ENCODE measurements at regions not wholly inside any gene's neighbourhood (a gene's known extent, or its start where the extent isn't known, plus 50 kb on each side); places are given as distances from the start of the nearest gene placed in this dataset.

DNA sequence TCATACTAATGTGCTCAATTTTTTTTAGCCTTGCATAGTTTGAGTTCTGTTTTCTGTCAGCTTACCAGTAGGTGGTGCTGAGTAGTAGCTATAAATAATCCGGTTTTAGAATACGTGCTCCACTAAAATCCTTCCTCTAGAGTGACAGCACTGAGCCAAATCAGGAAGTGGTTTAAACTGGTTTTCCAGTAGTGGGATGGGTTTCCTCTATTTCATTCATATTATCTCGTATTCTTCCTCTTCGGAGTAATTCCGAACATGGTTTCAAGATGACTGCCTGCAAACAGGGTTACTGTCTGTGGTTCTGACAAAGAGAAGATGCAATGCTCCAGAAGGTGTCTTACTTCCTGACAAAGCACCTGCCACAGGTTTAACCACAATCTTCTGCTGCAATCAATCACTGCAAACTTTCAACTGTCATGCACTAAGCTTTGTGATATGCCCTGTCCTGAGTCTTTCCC, 496.9 kb upstream of the VRK2 start:
- no peak overlapping the region for H4K91ac ChIP-seq (ENCODE audit: insufficient read length, low read depth, low read length)
- H4K8ac ChIP-seq (replicated peaks; ENCODE audit: insufficient read length, low read depth, low read length), result no peak overlapping the region
- Mint-ChIP-seq H3K27me3 (ENCODE audit: low read depth) (no peaks in the 10 kb centered on the region), H3K36me3 (ENCODE audit: insufficient read depth in 1 of 3, low read depth in 3 of 3) (peaks cover 2 to 7% (median 5%) of the 10 kb centered on the region in 3 experiments; a peak in 5 of 7 replicates), H3K4me3 (no peak overlapping the region), H3K4me1 (peaks cover 13 to 16% of the 10 kb centered on the region in 2 experiments), H3K27ac (no peak overlapping the region), H3K9me3 (peaks cover 6 to 8% of the 10 kb centered on the region in 2 experiments)
- H3K27me3 ChIP-seq (ENCODE audit: insufficient read depth, low read length), result no peaks in the 10 kb centered on the region
- TF ChIP-seq, protein P1, sequence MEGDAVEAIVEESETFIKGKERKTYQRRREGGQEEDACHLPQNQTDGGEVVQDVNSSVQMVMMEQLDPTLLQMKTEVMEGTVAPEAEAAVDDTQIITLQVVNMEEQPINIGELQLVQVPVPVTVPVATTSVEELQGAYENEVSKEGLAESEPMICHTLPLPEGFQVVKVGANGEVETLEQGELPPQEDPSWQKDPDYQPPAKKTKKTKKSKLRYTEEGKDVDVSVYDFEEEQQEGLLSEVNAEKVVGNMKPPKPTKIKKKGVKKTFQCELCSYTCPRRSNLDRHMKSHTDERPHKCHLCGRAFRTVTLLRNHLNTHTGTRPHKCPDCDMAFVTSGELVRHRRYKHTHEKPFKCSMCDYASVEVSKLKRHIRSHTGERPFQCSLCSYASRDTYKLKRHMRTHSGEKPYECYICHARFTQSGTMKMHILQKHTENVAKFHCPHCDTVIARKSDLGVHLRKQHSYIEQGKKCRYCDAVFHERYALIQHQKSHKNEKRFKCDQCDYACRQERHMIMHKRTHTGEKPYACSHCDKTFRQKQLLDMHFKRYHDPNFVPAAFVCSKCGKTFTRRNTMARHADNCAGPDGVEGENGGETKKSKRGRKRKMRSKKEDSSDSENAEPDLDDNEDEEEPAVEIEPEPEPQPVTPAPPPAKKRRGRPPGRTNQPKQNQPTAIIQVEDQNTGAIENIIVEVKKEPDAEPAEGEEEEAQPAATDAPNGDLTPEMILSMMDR (conservative IDR thresholded peaks at IDR 0.05), result peak; percentile 72
- 0 out of 2 replicates have a peak, but pooled peaks cover 2% of the 10 kb centered on the region for H3K4me1 ChIP-seq (ENCODE audit: insufficient read depth, low read length)
- H2AFZ ChIP-seq (ENCODE audit: low read length), result peak overlapping the region; percentile 29
- no peak overlapping the region for H3K14ac ChIP-seq (ENCODE audit: insufficient read depth, low read length)
- no peak for DNase-seq
- H4K20me1 ChIP-seq (ENCODE audit: control insufficient read depth, insufficient read depth, insufficient read length), result no peaks in the 10 kb centered on the region
- H2AK5ac ChIP-seq (ENCODE audit: insufficient read length, low read length), result no peak overlapping the region
- H3K79me2 ChIP-seq (ENCODE audit: insufficient read depth, low read length), result no peaks in the 10 kb centered on the region
- H2BK20ac ChIP-seq (ENCODE audit: low read depth, low read length, poor library complexity, severe bottlenecking), result no peak overlapping the region
- H3K4me2 ChIP-seq (ENCODE audit: insufficient read depth, insufficient read length, low read length), result no peak overlapping the region
- H3K23ac ChIP-seq (ENCODE audit: insufficient read length, low read depth, low read length), result no peak overlapping the region
- no peak overlapping the region for H2BK15ac ChIP-seq (ENCODE audit: low read depth, low read length)
- no peak overlapping the region for H2BK120ac ChIP-seq (ENCODE audit: low read depth, low read length, poor library complexity, severe bottlenecking)
- no CpG with 5 or more reads among the region's 5 CpGs for WGBS (ENCODE audit: extremely low coverage, insufficient read length, low lambda C conversion rate)
- no peaks in the 10 kb centered on the region for H3K9me3 ChIP-seq (ENCODE audit: control insufficient read depth, low read depth, low read length)
- no peak overlapping the region for H3T11ph ChIP-seq (ENCODE audit: low read length)
- H3K18ac ChIP-seq (ENCODE audit: insufficient read length, low read depth, low read length), result no peak overlapping the region
- no peak overlapping the region for H3K4ac ChIP-seq (ENCODE audit: low read depth, low read length)
- no peaks in the 10 kb centered on the region for H3K23me2 ChIP-seq (ENCODE audit: insufficient read length, low read depth, low read length, poor library complexity, severe bottlenecking)
- no peak overlapping the region for H4K5ac ChIP-seq (ENCODE audit: insufficient read length, low read depth, low read length)
- H3K79me1 ChIP-seq (ENCODE audit: insufficient read depth, low read depth, low read length, poor library complexity, severe bottlenecking), result no peaks in the 10 kb centered on the region
- H2BK12ac ChIP-seq (ENCODE audit: insufficient read length, low read depth, low read length), result no peak overlapping the region
- H2BK5ac ChIP-seq (ENCODE audit: insufficient read length, low read length), result no peak overlapping the region
- no peak overlapping the region for H3K27ac ChIP-seq (ENCODE audit: insufficient read length, low read depth, low read length)
- no peak overlapping the region for H3K9ac ChIP-seq (ENCODE audit: extremely low read depth, insufficient read length, low read length)
- H3K56ac ChIP-seq (ENCODE audit: insufficient read length, low read depth, low read length), result no peak overlapping the region

Data from H9 (cell line).